ENCODE measurements at regions not wholly inside any gene's neighbourhood (a gene's known extent, or its start where the extent isn't known, plus 50 kb on each side); places are given as distances from the start of the nearest gene placed in this dataset.

DNA sequence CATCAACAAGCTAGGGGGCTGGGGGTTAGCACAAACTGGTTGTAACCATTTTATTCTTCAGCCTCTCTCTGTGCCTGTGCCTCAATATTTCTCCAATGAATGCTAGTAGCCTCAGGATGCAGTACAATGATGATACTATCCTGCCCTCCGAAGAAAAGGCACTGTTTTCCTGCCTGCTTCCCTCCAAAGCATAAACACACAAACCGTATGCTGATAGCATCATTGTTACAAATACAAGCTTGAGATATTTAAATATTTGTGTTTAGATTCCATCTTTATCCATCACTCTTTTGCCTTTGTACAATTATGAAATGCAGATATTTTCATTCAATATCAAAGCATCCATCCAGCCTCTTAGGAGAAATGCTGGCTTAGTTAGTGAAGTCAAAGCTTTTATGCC is 404.8 kb downstream of the DUSP10 start:
- no peaks in the 10 kb centered on the region for H3K4me1 ChIP-seq (ENCODE audit: control insufficient read depth, insufficient read depth, low read length)
- no peaks in the 10 kb centered on the region for H3K79me2 ChIP-seq (ENCODE audit: control insufficient read depth, insufficient read depth, low read length)
- no peak overlapping the region for H2AFZ ChIP-seq (ENCODE audit: control insufficient read depth, low read depth, low read length)
- no peak overlapping the region for H3K4me3 ChIP-seq
- H3K9me3 ChIP-seq (replicated peaks; ENCODE audit: control insufficient read depth, insufficient read depth, low read length) = no peaks in the 10 kb centered on the region
- ChIA-PET SMC1A (ENCODE audit: uncharacterized antibody, unreplicated experiment) (interaction anchor here (1.2 kb wide), 1 partner anchor 13 kb away, joined by 4 read pairs; no protein-coding TSS in a partner anchor), POLR2A (no interaction called here), RAD21 (ENCODE audit: unreplicated experiment) (no interaction called here), CTCF (no interaction called here)
- H4K20me1 ChIP-seq (ENCODE audit: control insufficient read depth, insufficient read depth) = no peaks in the 10 kb centered on the region
- no peak overlapping the region for H3K4me2 ChIP-seq (ENCODE audit: control insufficient read depth, insufficient read depth)
- no peak overlapping the region for H3K27ac ChIP-seq (ENCODE audit: control insufficient read depth, insufficient read depth)
- no peaks in the 10 kb centered on the region; a peak in 1 of 4 replicates for H3K27me3 ChIP-seq (replicated peaks in 1 of 2; ENCODE audit: control insufficient read depth in 2 of 2, insufficient read depth in 2 of 2, low read length in 1 of 2)
- 17% methylated on average over 2 of the region's 2 CpGs for WGBS (ENCODE audit: insufficient coverage, insufficient replicate concordance, low lambda C conversion rate, missing lambda C conversion rate)
- no peak for DNase-seq (ENCODE audit: low read depth, low spot score)
- no TSS peak for BruUV-seq (replicated peaks)
- in situ Hi-C loops (cut with MboI) (no loop called here), intact Hi-C loops (cut with micrococcal nuclease; ENCODE audit: unreplicated experiment) (no loop called here)
- no peak for FAIRE-seq
- no peak overlapping the region for H3K9ac ChIP-seq (ENCODE audit: control insufficient read depth, insufficient read depth, low read length)
- ATAC-seq = no peak
- no peaks in the 10 kb centered on the region for H3K36me3 ChIP-seq (ENCODE audit: control insufficient read depth in 2 of 2, insufficient read depth in 2 of 2, low read length in 1 of 2)
- TF ChIP-seq, protein P1, sequence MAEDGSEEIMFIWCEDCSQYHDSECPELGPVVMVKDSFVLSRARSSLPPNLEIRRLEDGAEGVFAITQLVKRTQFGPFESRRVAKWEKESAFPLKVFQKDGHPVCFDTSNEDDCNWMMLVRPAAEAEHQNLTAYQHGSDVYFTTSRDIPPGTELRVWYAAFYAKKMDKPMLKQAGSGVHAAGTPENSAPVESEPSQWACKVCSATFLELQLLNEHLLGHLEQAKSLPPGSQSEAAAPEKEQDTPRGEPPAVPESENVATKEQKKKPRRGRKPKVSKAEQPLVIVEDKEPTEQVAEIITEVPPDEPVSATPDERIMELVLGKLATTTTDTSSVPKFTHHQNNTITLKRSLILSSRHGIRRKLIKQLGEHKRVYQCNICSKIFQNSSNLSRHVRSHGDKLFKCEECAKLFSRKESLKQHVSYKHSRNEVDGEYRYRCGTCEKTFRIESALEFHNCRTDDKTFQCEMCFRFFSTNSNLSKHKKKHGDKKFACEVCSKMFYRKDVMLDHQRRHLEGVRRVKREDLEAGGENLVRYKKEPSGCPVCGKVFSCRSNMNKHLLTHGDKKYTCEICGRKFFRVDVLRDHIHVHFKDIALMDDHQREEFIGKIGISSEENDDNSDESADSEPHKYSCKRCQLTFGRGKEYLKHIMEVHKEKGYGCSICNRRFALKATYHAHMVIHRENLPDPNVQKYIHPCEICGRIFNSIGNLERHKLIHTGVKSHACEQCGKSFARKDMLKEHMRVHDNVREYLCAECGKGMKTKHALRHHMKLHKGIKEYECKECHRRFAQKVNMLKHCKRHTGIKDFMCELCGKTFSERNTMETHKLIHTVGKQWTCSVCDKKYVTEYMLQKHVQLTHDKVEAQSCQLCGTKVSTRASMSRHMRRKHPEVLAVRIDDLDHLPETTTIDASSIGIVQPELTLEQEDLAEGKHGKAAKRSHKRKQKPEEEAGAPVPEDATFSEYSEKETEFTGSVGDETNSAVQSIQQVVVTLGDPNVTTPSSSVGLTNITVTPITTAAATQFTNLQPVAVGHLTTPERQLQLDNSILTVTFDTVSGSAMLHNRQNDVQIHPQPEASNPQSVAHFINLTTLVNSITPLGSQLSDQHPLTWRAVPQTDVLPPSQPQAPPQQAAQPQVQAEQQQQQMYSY (CRISPR knock-in tag; IDR thresholded peaks at IDR 0.05) = no peak
- TF ChIP-seq CHD1 (IDR thresholded peaks at IDR 0.05; ENCODE audit: low read depth, low read length) (no peak), ESRRA (IDR thresholded peaks at IDR 0.05; ENCODE audit: low read length) (no peak), DPF2 (IDR thresholded peaks at IDR 0.05) (no peak), HDGF (IDR thresholded peaks at IDR 0.05) (no peak), TCF12 (IDR thresholded peaks at IDR 0.05; ENCODE audit: low read depth, low read length) (no peak), ZNF207 (IDR thresholded peaks at IDR 0.05; ENCODE audit: borderline replicate concordance) (no peak), ATF7 (IDR thresholded peaks at IDR 0.05; ENCODE audit: low read depth) (no peak), YBX1 (IDR thresholded peaks at IDR 0.05) (no peak), CREB1 (IDR thresholded peaks at IDR 0.05; ENCODE audit: low read depth) (no peak)
- TF ChIP-seq, protein P2, sequence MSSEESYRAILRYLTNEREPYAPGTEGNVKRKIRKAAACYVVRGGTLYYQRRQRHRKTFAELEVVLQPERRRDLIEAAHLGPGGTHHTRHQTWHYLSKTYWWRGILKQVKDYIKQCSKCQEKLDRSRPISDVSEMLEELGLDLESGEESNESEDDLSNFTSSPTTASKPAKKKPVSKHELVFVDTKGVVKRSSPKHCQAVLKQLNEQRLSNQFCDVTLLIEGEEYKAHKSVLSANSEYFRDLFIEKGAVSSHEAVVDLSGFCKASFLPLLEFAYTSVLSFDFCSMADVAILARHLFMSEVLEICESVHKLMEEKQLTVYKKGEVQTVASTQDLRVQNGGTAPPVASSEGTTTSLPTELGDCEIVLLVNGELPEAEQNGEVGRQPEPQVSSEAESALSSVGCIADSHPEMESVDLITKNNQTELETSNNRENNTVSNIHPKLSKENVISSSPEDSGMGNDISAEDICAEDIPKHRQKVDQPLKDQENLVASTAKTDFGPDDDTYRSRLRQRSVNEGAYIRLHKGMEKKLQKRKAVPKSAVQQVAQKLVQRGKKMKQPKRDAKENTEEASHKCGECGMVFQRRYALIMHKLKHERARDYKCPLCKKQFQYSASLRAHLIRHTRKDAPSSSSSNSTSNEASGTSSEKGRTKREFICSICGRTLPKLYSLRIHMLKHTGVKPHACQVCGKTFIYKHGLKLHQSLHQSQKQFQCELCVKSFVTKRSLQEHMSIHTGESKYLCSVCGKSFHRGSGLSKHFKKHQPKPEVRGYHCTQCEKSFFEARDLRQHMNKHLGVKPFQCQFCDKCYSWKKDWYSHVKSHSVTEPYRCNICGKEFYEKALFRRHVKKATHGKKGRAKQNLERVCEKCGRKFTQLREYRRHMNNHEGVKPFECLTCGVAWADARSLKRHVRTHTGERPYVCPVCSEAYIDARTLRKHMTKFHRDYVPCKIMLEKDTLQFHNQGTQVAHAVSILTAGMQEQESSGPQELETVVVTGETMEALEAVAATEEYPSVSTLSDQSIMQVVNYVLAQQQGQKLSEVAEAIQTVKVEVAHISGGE (CRISPR knock-in tag; IDR thresholded peaks at IDR 0.05) = no peak
- TF ChIP-seq, protein P3, sequence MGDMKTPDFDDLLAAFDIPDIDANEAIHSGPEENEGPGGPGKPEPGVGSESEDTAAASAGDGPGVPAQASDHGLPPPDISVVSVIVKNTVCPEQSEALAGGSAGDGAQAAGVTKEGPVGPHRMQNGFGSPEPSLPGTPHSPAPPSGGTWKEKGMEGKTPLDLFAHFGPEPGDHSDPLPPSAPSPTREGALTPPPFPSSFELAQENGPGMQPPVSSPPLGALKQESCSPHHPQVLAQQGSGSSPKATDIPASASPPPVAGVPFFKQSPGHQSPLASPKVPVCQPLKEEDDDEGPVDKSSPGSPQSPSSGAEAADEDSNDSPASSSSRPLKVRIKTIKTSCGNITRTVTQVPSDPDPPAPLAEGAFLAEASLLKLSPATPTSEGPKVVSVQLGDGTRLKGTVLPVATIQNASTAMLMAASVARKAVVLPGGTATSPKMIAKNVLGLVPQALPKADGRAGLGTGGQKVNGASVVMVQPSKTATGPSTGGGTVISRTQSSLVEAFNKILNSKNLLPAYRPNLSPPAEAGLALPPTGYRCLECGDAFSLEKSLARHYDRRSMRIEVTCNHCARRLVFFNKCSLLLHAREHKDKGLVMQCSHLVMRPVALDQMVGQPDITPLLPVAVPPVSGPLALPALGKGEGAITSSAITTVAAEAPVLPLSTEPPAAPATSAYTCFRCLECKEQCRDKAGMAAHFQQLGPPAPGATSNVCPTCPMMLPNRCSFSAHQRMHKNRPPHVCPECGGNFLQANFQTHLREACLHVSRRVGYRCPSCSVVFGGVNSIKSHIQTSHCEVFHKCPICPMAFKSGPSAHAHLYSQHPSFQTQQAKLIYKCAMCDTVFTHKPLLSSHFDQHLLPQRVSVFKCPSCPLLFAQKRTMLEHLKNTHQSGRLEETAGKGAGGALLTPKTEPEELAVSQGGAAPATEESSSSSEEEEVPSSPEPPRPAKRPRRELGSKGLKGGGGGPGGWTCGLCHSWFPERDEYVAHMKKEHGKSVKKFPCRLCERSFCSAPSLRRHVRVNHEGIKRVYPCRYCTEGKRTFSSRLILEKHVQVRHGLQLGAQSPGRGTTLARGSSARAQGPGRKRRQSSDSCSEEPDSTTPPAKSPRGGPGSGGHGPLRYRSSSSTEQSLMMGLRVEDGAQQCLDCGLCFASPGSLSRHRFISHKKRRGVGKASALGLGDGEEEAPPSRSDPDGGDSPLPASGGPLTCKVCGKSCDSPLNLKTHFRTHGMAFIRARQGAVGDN (IDR thresholded peaks at IDR 0.05) = no peak
- TF ChIP-seq, protein P4, sequence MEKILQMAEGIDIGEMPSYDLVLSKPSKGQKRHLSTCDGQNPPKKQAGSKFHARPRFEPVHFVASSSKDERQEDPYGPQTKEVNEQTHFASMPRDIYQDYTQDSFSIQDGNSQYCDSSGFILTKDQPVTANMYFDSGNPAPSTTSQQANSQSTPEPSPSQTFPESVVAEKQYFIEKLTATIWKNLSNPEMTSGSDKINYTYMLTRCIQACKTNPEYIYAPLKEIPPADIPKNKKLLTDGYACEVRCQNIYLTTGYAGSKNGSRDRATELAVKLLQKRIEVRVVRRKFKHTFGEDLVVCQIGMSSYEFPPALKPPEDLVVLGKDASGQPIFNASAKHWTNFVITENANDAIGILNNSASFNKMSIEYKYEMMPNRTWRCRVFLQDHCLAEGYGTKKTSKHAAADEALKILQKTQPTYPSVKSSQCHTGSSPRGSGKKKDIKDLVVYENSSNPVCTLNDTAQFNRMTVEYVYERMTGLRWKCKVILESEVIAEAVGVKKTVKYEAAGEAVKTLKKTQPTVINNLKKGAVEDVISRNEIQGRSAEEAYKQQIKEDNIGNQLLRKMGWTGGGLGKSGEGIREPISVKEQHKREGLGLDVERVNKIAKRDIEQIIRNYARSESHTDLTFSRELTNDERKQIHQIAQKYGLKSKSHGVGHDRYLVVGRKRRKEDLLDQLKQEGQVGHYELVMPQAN (conservative IDR thresholded peaks at IDR 0.05) = no peak
